Right lobe of liver (tissue), 6 donors: ENCODE measurements at regions not wholly inside any gene's neighbourhood (a gene's known extent, or its start where the extent isn't known, plus 50 kb on each side); places are given as distances from the start of the nearest gene placed in this dataset.

Experiments used
- ATAC-seq, 4 donors: fragments of 200-7000 bp; cut with Tn5 transposase; one replicate each; pipeline ENCODE4 v1.9.1; 2020; ENCODE audit warnings: mild to moderate bottlenecking in 4 of 4, moderate library complexity in 4 of 4
- DNase-seq, 3 donors: peaks; one replicate each; pipeline ENCODE4 v3.0.0-alpha.2; 2020
- H3K27ac ChIP-seq, 3 donors: fragments of 200-600 bp; one replicate each; pipeline ENCODE4 v1.8.0; 2022
- H3K27me3 ChIP-seq, 2 donors: fragments of 200-600 bp; one replicate each; pipeline ENCODE4 v1.8.0; 2022
- H3K36me3 ChIP-seq, 4 donors: fragments of 200-600 bp; sonication (generic) in 1 of 4; one replicate each; pipeline versions ENCODE4 v1.5.1 to v1.8.0; 2017 to 2022; ENCODE audit warnings: control low read depth in 1 of 4
- H3K4me1 ChIP-seq, 4 donors: fragments of 200-600 bp; sonication (generic) in 1 of 4; one replicate each; pipeline versions ENCODE4 v1.5.1 to v1.8.0; 2017 to 2022; ENCODE audit warnings: control low read depth in 1 of 4
- H3K4me3 ChIP-seq, 3 donors: fragments of 200-600 bp; one replicate each; pipeline ENCODE4 v1.8.0; 2022
- H3K9me3 ChIP-seq, 4 donors: fragments of 200-600 bp; sonication (generic) in 1 of 4; one replicate each; pipeline versions ENCODE4 v1.5.1 to v1.8.0; 2017 to 2022; ENCODE audit warnings: control low read depth in 1 of 4
- CTCF ChIP-seq, 4 donors: fragments of 200-600 bp in 3 of 4; fragments of 450-650 bp in 1 of 4; IDR thresholded peaks; one replicate each; pipeline versions ENCODE4 v1.5.1 to v1.8.0; 2016 to 2022; ENCODE audit warnings: antibody characterized with exemption in 4 of 4, mild to moderate bottlenecking in 2 of 4
- POLR2A ChIP-seq: fragments of 450-650 bp; IDR thresholded peaks from one replicate; pipeline ENCODE4 v1.6.1; 2017; ENCODE audit warnings: antibody characterized with exemption, mild to moderate bottlenecking
- WGBS: methylation state at CpG from one replicate; pipeline ENCODE4 v1.1.6; 2018; ENCODE audit warnings: low coverage, low lambda C conversion rate; ENCODE audit not compliant: insufficient coverage; ENCODE audit errors: missing lambda C conversion rate; 5-methylcytosine and 5-hydroxymethylcytosine counted together
- intact Hi-C, 2 donors: fragments of 100-400 bp; cut with DNase I; formaldehyde crosslinking; loops; one replicate each; pipeline versions ENCODE4 v1.11.2 to v1.14.1; 2022
- donor health status: DM: no; HTN: yes; CAD: no.
- donor health status: DM: no; HTN: no; CAD: no.
- donor health status: DM: no; HTN: no; CAD: no.
- donor health status: DM: no; HTN: yes; CAD: no.
- donor health status: DM: no; HTN: yes; CAD: no.

GRCh38 chr6:150719831-150720230 lies 120.1 kb downstream of the PLEKHG1 start:
- WGBS: 63% methylated on average over 1 of the region's 1 CpG
- Histone ChIP-seq H3K4me1 (peaks cover 0 to 3% (median 0%) of the 10 kb centered on the region in 4 donors), H3K27me3 (no peaks in the 10 kb centered on the region), H3K9me3 (no peaks in the 10 kb centered on the region), H3K36me3 (no peaks in the 10 kb centered on the region), H3K27ac (no peak overlapping the region), H3K4me3 (no peak overlapping the region)
- ATAC-seq: no peak
- DNase-seq: no peak
- TF ChIP-seq POLR2A (no peak), CTCF (IDR thresholded peaks at IDR 0.05) (no peak)
- intact Hi-C loops: no loop called here

GRCh38 chr6:150720774-150721233 lies 121.1 kb downstream of the PLEKHG1 start:
- Histone ChIP-seq H3K27ac (no peak overlapping the region), H3K27me3 (no peaks in the 10 kb centered on the region), H3K9me3 (no peaks in the 10 kb centered on the region), H3K4me1 (peaks cover 0 to 3% (median 0%) of the 10 kb centered on the region in 4 donors), H3K4me3 (no peak overlapping the region), H3K36me3 (no peaks in the 10 kb centered on the region)
- TF ChIP-seq POLR2A (no peak), CTCF (IDR thresholded peaks at IDR 0.05) (no peak)
- intact Hi-C loops: no loop called here
- DNase-seq: no peak
- WGBS: 57% methylated on average over 5 of the region's 5 CpGs
- peak in 1 of 4 donors; percentile 41 for ATAC-seq

GRCh38 chr6:150721418-150722266 lies 122.0 kb downstream of the PLEKHG1 start:
- H3K27ac ChIP-seq: no peak overlapping the region
- no peaks in the 10 kb centered on the region for H3K27me3 ChIP-seq
- intact Hi-C loops: no loop called here
- TF ChIP-seq CTCF (IDR thresholded peaks at IDR 0.05): no peak
- no peak for TF ChIP-seq POLR2A
- no peak overlapping the region for H3K4me3 ChIP-seq
- no peaks in the 10 kb centered on the region for H3K36me3 ChIP-seq
- 95% methylated on average over 11 of the region's 11 CpGs for WGBS
- no peak for ATAC-seq
- H3K9me3 ChIP-seq: no peaks in the 10 kb centered on the region
- no peak for DNase-seq
- H3K4me1 ChIP-seq: peaks cover 0 to 3% (median 0%) of the 10 kb centered on the region in 4 donors

GRCh38 chr6:150722614-150723344 lies 123.1 kb downstream of the PLEKHG1 start:
- ATAC-seq (no peak), DNase-seq (no peak)
- Histone ChIP-seq H3K9me3 (no peaks in the 10 kb centered on the region), H3K4me1 (no peaks in the 10 kb centered on the region), H3K4me3 (no peak overlapping the region), H3K27me3 (no peaks in the 10 kb centered on the region), H3K27ac (no peak overlapping the region), H3K36me3 (no peaks in the 10 kb centered on the region)
- intact Hi-C loops: no loop called here
- whole genome bisulfite sequencing: 80% methylated on average over 9 of the region's 9 CpGs
- TF ChIP-seq POLR2A: no peak
- TF ChIP-seq CTCF (IDR thresholded peaks at IDR 0.05): no peak
